Vagina (tissue), 2 donors: ENCODE measurements at regions not wholly inside any gene's neighbourhood (a gene's known extent, or its start where the extent isn't known, plus 50 kb on each side); places are given as distances from the start of the nearest gene placed in this dataset.

Experiments
- DNase-seq, 2 donors: peaks; one replicate each; pipeline ENCODE4 v3.0.0-alpha.2; 2017; ENCODE audit errors: extremely low spot score in 2 of 2
- H3K27ac ChIP-seq: fragments of 200-600 bp; sonication (generic); one replicate; pipeline ENCODE4 v1.5.1; 2019
- H3K27me3 ChIP-seq: fragments of 200-600 bp; sonication (generic); one replicate; pipeline ENCODE4 v1.5.1; 2019
- H3K36me3 ChIP-seq, 2 donors: fragments of 200-600 bp; sonication (generic); one replicate each; pipeline ENCODE4 v1.5.1; 2017 to 2019
- H3K4me1 ChIP-seq: fragments of 200-600 bp; sonication (generic); one replicate; pipeline ENCODE4 v1.5.1; 2019
- H3K4me3 ChIP-seq, 2 donors: fragments of 200-600 bp; sonication (generic); 1 replicate in 1 of 2; 2 replicates in 1 of 2; pipeline ENCODE4 v1.5.1; 2016 to 2019
- H3K9me3 ChIP-seq: fragments of 200-600 bp; sonication (generic); one replicate; pipeline ENCODE4 v1.5.1; 2019
- CTCF ChIP-seq, 3 experiments: fragments of 450-650 bp in 2 of 3; fragments of 200-600 bp in 1 of 3; sonication (generic) in 1 of 3; IDR thresholded peaks; one replicate each; pipeline ENCODE4 v1.5.1; 2017 to 2019; ENCODE audit warnings: antibody characterized with exemption in 3 of 3, mild to moderate bottlenecking in 2 of 3, moderate library complexity in 2 of 3
- POLR2A ChIP-seq, 2 donors: fragments of 450-650 bp; IDR thresholded peaks; one replicate each; pipeline ENCODE4 v1.6.1; 2017; ENCODE audit warnings: antibody characterized with exemption in 2 of 2, mild to moderate bottlenecking in 2 of 2, moderate library complexity in 2 of 2
- POLR2AphosphoS5 ChIP-seq, 2 donors: sonication (generic); formaldehyde crosslinking; IDR thresholded peaks; one replicate each; pipeline ENCODE4 v1.9.0; 2017; ENCODE audit warnings: antibody characterized with exemption in 2 of 2, mild to moderate bottlenecking in 2 of 2, low read depth in 1 of 2; ENCODE audit not compliant: insufficient read depth in 1 of 2
- intact Hi-C: fragments of 100-400 bp; cut with DNase I; formaldehyde crosslinking; loops from one replicate; pipeline ENCODE4 v1.15.1; 2023

- no peak for DNase-seq
- Histone ChIP-seq H3K27me3 (no peaks in the 10 kb centered on the region), H3K4me1 (no peaks in the 10 kb centered on the region), H3K9me3 (no peaks in the 10 kb centered on the region), H3K36me3 (no peaks in the 10 kb centered on the region), H3K27ac (no peak overlapping the region), H3K4me3 (no peak overlapping the region)
- intact Hi-C loops: no loop called here
- no peak for TF ChIP-seq POLR2AphosphoS5 (IDR thresholded peaks at IDR 0.05; ENCODE audit: insufficient read depth in 1 of 2, low read depth in 1 of 2)
- no peak for TF ChIP-seq CTCF (IDR thresholded peaks at IDR 0.05)
- TF ChIP-seq POLR2A (IDR thresholded peaks at IDR 0.05): no peak
Measured at GRCh38 chr2:128396946-128397345, 78.3 kb upstream of the HS6ST1 start.

- DNase-seq: no peak
- no peaks in the 10 kb centered on the region for H3K4me1 ChIP-seq
- no peaks in the 10 kb centered on the region for H3K36me3 ChIP-seq
- TF ChIP-seq POLR2A (IDR thresholded peaks at IDR 0.05): no peak
- no peak for TF ChIP-seq POLR2AphosphoS5 (IDR thresholded peaks at IDR 0.05; ENCODE audit: insufficient read depth in 1 of 2, low read depth in 1 of 2)
- TF ChIP-seq CTCF (IDR thresholded peaks at IDR 0.05): no peak
- no peak overlapping the region for H3K27ac ChIP-seq
- intact Hi-C loops: no loop called here
- no peaks in the 10 kb centered on the region for H3K9me3 ChIP-seq
- no peak overlapping the region for H3K4me3 ChIP-seq
- no peaks in the 10 kb centered on the region for H3K27me3 ChIP-seq
Measured at GRCh38 chr2:128399256-128399655, 80.6 kb upstream of the HS6ST1 start.

GRCh38 chr2:128399690-128400291, 81.1 kb upstream of the HS6ST1 start:
- Histone ChIP-seq H3K9me3 (no peaks in the 10 kb centered on the region), H3K36me3 (no peaks in the 10 kb centered on the region), H3K27ac (no peak overlapping the region), H3K27me3 (no peaks in the 10 kb centered on the region), H3K4me1 (no peaks in the 10 kb centered on the region), H3K4me3 (no peak overlapping the region)
- no peak for DNase-seq
- TF ChIP-seq POLR2A (IDR thresholded peaks at IDR 0.05) (no peak), POLR2AphosphoS5 (IDR thresholded peaks at IDR 0.05; ENCODE audit: insufficient read depth in 1 of 2, low read depth in 1 of 2) (no peak), CTCF (IDR thresholded peaks at IDR 0.05) (no peak)
- intact Hi-C loops: no loop called here

GRCh38 chr2:128401680-128402079, 83.0 kb upstream of the HS6ST1 start:
- Histone ChIP-seq H3K27ac (no peak overlapping the region), H3K9me3 (no peaks in the 10 kb centered on the region), H3K36me3 (no peaks in the 10 kb centered on the region), H3K27me3 (no peaks in the 10 kb centered on the region), H3K4me3 (no peak overlapping the region), H3K4me1 (no peaks in the 10 kb centered on the region)
- no peak for TF ChIP-seq POLR2A (IDR thresholded peaks at IDR 0.05)
- TF ChIP-seq POLR2AphosphoS5 (IDR thresholded peaks at IDR 0.05; ENCODE audit: insufficient read depth in 1 of 2, low read depth in 1 of 2): no peak
- TF ChIP-seq CTCF (IDR thresholded peaks at IDR 0.05): no peak
- intact Hi-C loops: no loop called here
- no peak for DNase-seq

- no peak for DNase-seq
- no peaks in the 10 kb centered on the region for H3K36me3 ChIP-seq
- no peaks in the 10 kb centered on the region for H3K27me3 ChIP-seq
- no peaks in the 10 kb centered on the region for H3K9me3 ChIP-seq
- TF ChIP-seq CTCF (IDR thresholded peaks at IDR 0.05): no peak
- TF ChIP-seq POLR2A (IDR thresholded peaks at IDR 0.05): no peak
- TF ChIP-seq POLR2AphosphoS5 (IDR thresholded peaks at IDR 0.05; ENCODE audit: insufficient read depth in 1 of 2, low read depth in 1 of 2): no peak
- H3K4me1 ChIP-seq: peaks cover 3% of the 10 kb centered on the region
- no peak overlapping the region for H3K27ac ChIP-seq
- intact Hi-C loops: no loop called here
- no peak overlapping the region for H3K4me3 ChIP-seq
Measured at GRCh38 chr2:128402911-128403670, 84.4 kb upstream of the HS6ST1 start.
